Hematopoietic multipotent progenitor cell treated with erythropoietin and hydrocortisone succinate and interleukin-3 and kit ligand, for 6 days (in vitro differentiated cells): ENCODE measurements at regions not wholly inside any gene's neighbourhood (a gene's known extent, or its start where the extent isn't known, plus 50 kb on each side); places are given as distances from the start of the nearest gene placed in this dataset.
"Not testable (repeated sequence)": the region's sequence is repeated elsewhere in the genome, so short reads cannot be mapped to it uniquely, and the experiment has no call there.

Source experiments
- DNase-seq: peaks from one replicate; pipeline ENCODE4 v3.0.0-alpha.2; 2015

- DNase-seq, result no peak
These were observed 1015.6 kb downstream of the PCDH19 start for GRCh38 chrX:99394456-99394855.

- no peak for DNase-seq
These were observed 1025.3 kb downstream of the PCDH19 start for GRCh38 chrX:99384594-99385374.

DNA sequence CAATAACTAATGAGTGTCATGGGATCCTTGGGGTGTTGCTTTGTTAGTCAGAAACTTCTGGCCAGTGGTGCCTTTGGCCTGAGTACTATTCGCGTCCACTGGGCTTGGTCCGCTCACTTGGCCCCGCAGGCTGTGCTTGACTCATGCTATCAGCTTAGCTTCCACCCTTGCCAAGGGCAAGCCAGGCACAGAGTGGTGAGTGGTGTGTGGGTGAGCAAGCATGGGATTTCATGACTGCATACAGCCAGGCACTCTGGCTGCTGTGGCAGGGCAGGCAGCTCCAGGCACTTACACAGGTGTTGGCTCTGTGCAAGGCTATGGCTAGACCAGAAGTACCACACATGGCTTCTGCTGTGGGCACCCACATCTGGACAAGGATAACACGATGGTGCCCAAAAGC lies 1026.3 kb downstream of the PCDH19 start:
- no peak for DNase-seq

GRCh38 chrX:99371976-99372595 lies 1038.0 kb downstream of the PCDH19 start:
- no peak for DNase-seq

- no peak for DNase-seq
These were observed 1056.7 kb downstream of the PCDH19 start for GRCh38 chrX:99353412-99353811.

DNA sequence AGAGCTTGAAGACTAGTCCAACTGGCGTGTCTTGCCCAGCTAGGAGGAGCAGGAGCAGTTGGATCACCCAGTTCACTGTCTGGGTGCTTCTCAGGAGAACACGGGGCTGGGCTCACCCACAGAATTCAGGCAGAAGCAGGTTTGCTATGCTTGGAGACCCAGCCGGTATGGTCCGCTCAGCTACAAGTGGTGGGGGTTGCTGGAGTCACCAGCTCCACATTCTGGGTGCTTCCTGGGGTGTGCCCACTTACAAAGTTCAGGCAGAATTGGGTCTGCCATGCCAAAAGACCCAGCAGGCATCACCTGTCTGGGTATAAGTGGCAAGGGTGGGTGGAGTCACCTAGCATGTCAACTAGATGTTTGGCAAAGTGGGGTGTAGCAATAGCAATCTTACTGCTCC lies 1061.8 kb downstream of the PCDH19 start:
- DNase-seq, result no peak

- DNase-seq, result no peak
These were observed 1101.8 kb downstream of the PCDH19 start for GRCh38 chrX:99308302-99308701.

DNA sequence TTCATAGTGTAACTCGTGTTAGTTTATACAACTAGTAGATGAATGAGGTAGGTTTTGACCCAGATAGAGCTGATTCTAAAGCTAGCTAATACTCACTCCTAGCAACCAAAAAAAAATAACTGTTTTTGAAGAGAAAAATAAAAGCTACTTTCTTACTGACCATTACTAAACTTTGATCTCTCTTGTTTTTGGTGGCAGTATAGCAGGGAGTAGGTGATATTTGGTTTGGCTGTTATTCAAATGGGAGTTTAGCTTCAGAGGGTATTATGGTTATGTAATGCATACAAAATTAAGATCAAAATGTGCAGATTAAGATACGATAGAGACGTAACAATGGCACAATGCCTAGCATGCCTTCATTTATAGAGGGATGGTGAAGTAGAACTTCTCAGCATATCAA lies 1104.5 kb downstream of the PCDH19 start:
- no peak for DNase-seq

GRCh38 chrX:99301990-99302389 lies 1108.1 kb downstream of the PCDH19 start:
- DNase-seq, result peak; percentile 33

GRCh38 chrX:99271641-99272040 lies 1138.4 kb downstream of the PCDH19 start:
- DNase-seq, result no peak

DNA sequence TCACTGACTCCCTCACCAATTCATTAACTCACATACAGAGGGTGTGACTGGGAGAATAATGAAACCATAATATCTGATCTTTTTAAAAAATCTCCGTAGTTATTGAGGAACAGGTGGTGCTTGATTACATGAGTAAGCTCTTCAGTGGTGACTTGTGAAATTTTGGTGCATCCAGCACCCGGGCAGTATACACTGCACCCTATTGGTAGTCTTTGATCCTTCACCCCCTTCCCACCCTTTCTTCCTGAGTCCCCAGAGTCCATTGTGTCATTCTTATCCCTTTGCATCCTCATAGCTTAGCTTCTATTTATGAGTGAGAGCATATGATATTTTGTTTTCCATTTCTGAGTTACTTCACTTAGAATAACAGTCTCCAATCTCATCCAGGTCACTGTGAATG lies 1143.8 kb downstream of the PCDH19 start:
- DNase-seq, result no peak

DNA sequence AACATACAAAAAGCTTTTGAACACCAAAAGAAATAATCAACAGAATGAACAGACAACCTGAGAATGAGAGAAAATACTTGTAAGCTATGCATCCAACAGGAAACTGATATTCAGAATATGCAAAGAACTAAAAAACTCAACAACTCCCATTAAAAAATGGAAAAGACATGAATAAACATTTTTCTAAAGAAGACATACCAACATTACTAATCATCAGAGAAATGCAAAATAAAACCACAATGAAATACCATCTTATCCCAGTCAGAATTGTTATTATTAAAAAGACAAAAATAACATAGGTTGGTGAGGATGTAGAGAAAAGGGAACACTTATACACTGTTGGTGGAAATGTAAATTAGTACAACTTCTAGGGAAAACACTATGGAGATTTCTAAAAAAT lies 1161.9 kb downstream of the PCDH19 start:
- DNase-seq, result no peak

- no peak for DNase-seq
These were observed 1168.1 kb downstream of the PCDH19 start for GRCh38 chrX:99242001-99242400.

GRCh38 chrX:99234384-99234783 lies 1175.7 kb downstream of the PCDH19 start:
- DNase-seq, result not testable (repeated sequence)

GRCh38 chrX:99192421-99192820 lies 1217.7 kb downstream of the PCDH19 start:
- DNase-seq, result no peak

- no peak for DNase-seq
These were observed 1225.9 kb downstream of the PCDH19 start for GRCh38 chrX:99184153-99184552.

DNA sequence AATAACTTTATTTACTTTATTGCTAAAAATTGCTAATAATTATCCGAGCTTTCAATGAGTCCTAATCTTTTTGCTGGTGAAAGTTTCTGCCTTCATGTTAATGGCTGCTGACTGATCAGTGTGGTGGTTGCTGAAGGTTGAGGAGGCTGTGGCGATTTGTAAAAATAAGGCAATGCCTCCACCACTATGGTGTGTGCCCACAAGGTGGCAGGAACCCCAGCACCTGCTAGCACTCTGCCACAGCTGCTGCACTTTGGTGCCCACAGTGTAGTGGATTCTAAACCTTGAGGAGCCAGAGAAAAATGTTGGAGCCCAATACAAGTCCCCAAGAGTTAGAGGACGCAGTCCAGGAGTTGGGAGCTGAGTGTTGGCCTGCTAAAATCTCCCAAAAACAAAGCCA lies 1237.1 kb downstream of the PCDH19 start:
- DNase-seq, result no peak

DNA sequence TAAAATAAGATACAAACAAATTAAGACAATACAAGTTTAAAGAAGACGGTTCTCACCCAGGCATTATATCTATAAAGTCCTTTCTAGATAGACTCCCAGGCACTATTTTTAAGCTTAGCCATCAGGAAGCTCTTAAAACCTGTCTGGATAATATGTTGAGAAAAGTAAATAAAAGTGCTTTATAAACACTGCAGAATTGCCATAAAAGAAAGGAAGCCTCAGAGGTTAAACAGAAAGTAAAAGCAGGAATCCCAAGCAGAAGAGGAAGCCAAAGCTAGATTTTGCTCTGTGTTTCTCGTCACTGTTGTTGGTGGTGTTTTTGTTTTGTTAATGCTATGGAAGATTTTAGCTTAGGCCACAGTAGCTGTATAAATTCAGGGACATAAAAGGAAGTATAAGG lies 1267.3 kb downstream of the PCDH19 start:
- no peak for DNase-seq

- DNase-seq, result no peak
These were observed 1272.6 kb downstream of the PCDH19 start for GRCh38 chrX:99137488-99137887.

GRCh38 chrX:99117011-99117410 lies 1293.1 kb downstream of the PCDH19 start:
- DNase-seq, result no peak

DNA sequence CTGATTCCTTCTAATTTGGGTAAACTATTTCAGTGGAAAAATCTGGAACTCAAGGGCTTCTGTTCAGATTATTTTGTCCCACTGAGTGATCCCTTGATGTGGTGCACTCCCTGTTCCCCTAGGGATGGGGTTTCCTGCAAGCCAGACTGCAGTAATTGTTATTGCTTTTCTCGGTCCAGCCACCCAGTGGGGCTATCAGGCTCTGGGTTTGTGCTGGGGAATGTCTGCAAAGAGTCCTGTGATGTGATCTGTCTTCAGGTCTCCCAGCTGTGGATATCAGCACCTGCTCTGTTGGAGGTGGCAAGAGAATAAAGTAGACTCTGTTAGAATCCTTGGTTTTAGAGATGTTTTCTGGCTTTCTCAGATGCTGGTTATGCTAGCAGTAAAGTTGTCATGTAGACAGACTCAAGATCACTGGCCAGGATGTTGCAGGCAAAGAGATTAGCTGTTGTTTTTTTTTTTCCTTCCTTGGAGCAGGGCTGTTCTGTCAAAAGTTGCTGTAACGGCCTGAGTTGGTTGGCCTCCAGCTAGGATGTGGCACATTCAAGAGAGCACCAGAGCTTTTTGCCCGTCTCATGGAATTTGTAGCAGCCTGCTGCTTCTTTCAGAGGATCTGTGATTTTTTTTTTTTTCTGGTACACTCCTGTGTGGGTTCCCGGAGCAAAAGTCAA lies 1314.0 kb downstream of the PCDH19 start:
- no peak for DNase-seq

DNA sequence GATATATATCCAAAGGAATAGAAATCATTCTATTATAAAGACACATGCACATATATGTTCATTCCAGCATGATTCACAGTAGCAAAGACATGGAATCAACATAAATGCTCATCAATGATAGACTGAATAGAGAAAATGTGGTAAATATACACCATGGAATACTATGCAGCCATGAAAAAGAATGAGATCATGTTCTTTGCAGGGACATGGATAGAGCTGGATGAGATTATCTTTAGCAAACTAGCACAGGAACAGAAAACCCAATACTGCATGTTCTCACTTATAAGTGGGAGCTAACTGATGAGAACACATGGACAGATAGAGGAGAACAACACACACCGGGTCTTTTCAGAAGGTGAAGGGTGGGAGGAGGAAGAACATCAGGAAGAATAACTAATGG lies 1318.6 kb downstream of the PCDH19 start:
- no peak for DNase-seq

DNA sequence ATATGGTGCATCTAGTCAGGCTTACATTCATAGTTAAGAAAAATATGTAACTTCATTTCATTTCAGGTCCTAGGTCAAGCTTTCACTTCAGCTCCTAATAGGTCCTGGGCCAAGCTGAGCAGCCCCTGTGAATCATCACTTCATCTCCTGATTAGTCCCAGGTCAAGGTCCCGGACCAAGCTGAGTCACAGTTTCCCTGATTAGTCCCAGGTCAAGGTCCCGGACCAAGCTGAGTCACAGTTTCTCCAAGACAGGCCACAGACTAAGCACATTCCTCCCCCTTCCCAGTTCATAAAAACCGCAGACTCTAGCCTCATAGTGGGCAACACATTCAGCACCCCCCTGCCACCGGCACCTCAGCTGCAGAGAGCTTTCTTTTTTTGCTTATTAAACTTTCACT lies 1331.8 kb downstream of the PCDH19 start:
- DNase-seq, result no peak

DNA sequence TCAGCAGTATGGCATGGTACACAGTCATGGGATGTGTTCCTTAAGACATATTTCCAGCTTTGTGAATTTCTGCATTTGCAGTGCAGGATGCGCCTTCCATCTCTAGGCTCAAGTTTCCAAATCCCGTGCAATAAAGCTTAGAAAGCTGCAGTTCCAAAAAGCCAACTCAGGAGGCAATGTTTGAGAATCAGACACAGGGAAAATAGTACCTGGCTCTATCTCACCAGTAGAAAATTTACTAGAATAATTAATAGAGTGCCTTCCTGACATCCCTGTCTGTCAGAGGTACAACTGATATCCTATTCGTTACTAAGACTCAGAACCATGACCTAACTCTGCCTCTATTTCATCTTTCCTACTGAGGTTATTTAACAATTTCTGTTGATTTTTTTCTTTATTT lies 1333.0 kb downstream of the PCDH19 start:
- DNase-seq, result no peak
